ENCODE measurements at regions not wholly inside any gene's neighbourhood (a gene's known extent, or its start where the extent isn't known, plus 50 kb on each side); places are given as distances from the start of the nearest gene placed in this dataset.

- TF ChIP-seq CTCF (IDR thresholded peaks at IDR 0.05; ENCODE audit: poor library complexity, severe bottlenecking) = no peak
- no peak for TF ChIP-seq REST (IDR thresholded peaks at IDR 0.05; ENCODE audit: borderline replicate concordance)
- TF ChIP-seq RAD21 (conservative IDR thresholded peaks at IDR 0.05) = no peak
Measured at GRCh38 chr7:12127455-12127854, 83.6 kb upstream of the TMEM106B start.
